Aorta (tissue), 5 donors: ENCODE measurements at regions not wholly inside any gene's neighbourhood (a gene's known extent, or its start where the extent isn't known, plus 50 kb on each side); places are given as distances from the start of the nearest gene placed in this dataset.

Source experiments
- ATAC-seq: fragments of 200-7000 bp; cut with Tn5 transposase; one replicate; pipeline ENCODE4 v1.9.1; 2022; ENCODE audit warnings: moderate library complexity; ENCODE audit not compliant: low FRiP score
- DNase-seq, 2 donors: peaks; one replicate each; pipeline ENCODE4 v3.0.0-alpha.2; 2020
- H3K27ac ChIP-seq, 2 donors: one replicate each; pipeline ENCODE4 v1.5.1; 2013; ENCODE audit warnings: low read length in 2 of 2, mild to moderate bottlenecking in 2 of 2, moderate library complexity in 2 of 2, control low read depth in 1 of 2, inconsistent platforms in 1 of 2, low read depth in 1 of 2
- H3K27me3 ChIP-seq, 2 donors: one replicate each; pipeline ENCODE4 v1.6.1; 2013; ENCODE audit warnings: control low read depth in 1 of 2, low read length in 1 of 2, mild to moderate bottlenecking in 1 of 2, moderate library complexity in 1 of 2; ENCODE audit not compliant: insufficient read depth in 2 of 2, control insufficient read depth in 1 of 2
- H3K36me3 ChIP-seq, 2 donors: one replicate each; pipeline ENCODE4 v1.6.1; 2013; ENCODE audit warnings: control low read depth in 1 of 2, low read length in 1 of 2, mild to moderate bottlenecking in 1 of 2; ENCODE audit not compliant: insufficient read depth in 2 of 2, control insufficient read depth in 1 of 2
- H3K4me1 ChIP-seq, 2 donors: one replicate each; pipeline ENCODE4 v1.6.1; 2013; ENCODE audit warnings: low read length in 2 of 2, control low read depth in 1 of 2, mild to moderate bottlenecking in 1 of 2, moderate library complexity in 1 of 2; ENCODE audit not compliant: insufficient read depth in 2 of 2, control insufficient read depth in 1 of 2
- H3K4me3 ChIP-seq, 2 donors: one replicate each; pipeline ENCODE4 v1.5.1; 2013; ENCODE audit warnings: low read length in 2 of 2, control low read depth in 1 of 2, mild to moderate bottlenecking in 1 of 2
- H3K9me3 ChIP-seq: one replicate; pipeline ENCODE4 v1.6.1; 2013; ENCODE audit warnings: mild to moderate bottlenecking, low read length; ENCODE audit not compliant: control insufficient read depth
- WGBS, 2 donors: extraction: QIAGEN DNeasy Blood & Tissue Kit; methylation state at CpG; one replicate each; pipeline ENCODE4 v1.1.7; 2013; 5-methylcytosine and 5-hydroxymethylcytosine counted together
- intact Hi-C, 2 donors: fragments of 100-400 bp; cut with DNase I; formaldehyde crosslinking; loops; one replicate each; pipeline versions ENCODE4 v1.14.2 to v1.15.0; 2022
- donor health status: healthy with polysubstance abuse.
- donor health status: Bipolar disorder and iron deficiency.
- donor health status: DM: no; HTN: no; CAD: no.
- donor health status: DM: no; HTN: no; CAD: no.
- donor health status: DM: yes; HTN: yes; CAD: no.

DNA sequence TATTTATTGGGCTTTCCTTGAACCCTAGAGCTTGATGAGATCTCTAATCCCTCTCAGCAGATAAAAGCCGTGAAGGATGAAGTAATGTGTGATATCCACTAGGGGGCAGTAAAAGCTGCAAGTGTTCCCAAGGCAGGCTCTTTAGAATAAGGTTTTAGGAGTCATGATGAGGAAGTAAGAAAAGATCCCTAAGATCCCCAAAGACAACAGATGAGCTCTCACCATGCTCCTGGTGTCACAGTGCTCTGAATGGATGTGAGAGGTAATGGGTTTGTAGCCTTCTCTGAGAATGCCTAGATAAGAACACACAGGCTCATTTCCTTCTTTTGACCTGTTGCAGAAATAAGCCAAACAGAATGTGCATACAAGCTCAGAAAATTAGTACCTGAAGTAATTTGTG lies 70.4 kb upstream of the ITPRID1 start:
- H3K4me3 ChIP-seq, result no peak overlapping the region
- no peak overlapping the region for H3K27ac ChIP-seq
- DNase-seq (no peak), ATAC-seq (peak; percentile 70)
- H3K36me3 ChIP-seq, result no peaks in the 10 kb centered on the region
- H3K9me3 ChIP-seq, result no peaks in the 10 kb centered on the region
- 0 to 4% methylated on average over 1 of the region's 1 CpG for WGBS, 2 donors
- H3K4me1 ChIP-seq, result no peaks in the 10 kb centered on the region
- H3K27me3 ChIP-seq, result no peaks in the 10 kb centered on the region
- intact Hi-C loops, result loop anchor here (2.0 to 10.0 kb wide), 3 partner anchors 189 to 291 kb away; no protein-coding TSS in a partner anchor

DNA sequence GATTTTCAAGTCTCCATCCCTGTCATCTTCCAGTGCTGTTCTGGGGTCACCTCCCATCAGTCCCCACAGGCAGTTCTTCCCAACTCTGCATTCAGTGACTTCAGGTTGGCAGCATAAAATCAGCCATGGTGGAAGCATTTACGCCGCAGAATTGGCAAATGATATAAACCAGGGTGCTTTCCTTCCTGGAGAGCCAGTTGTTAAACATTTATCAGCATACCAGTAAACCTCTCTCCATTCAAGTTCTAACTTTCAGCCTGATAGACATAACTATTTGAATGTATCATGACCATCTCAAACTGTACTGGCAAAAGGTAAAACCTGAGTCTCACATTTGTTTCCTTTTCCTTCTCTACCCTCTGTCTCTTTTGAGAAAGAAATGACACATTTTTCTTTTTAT lies 69.7 kb upstream of the ITPRID1 start:
- WGBS, 2 donors, result 36 to 43% methylated on average over 2 of the region's 2 CpGs
- Histone ChIP-seq H3K36me3 (no peaks in the 10 kb centered on the region), H3K4me1 (no peaks in the 10 kb centered on the region), H3K4me3 (no peak overlapping the region), H3K27me3 (no peaks in the 10 kb centered on the region), H3K9me3 (no peaks in the 10 kb centered on the region), H3K27ac (no peak overlapping the region)
- DNase-seq (no peak), ATAC-seq (no peak)
- intact Hi-C loops, result loop anchor here (5.0 to 10.0 kb wide), 2 partner anchors 188 to 291 kb away; no protein-coding TSS in a partner anchor

- no peaks in the 10 kb centered on the region for H3K27me3 ChIP-seq
- no peaks in the 10 kb centered on the region for H3K4me1 ChIP-seq
- no peaks in the 10 kb centered on the region for H3K9me3 ChIP-seq
- ATAC-seq (no peak), DNase-seq (no peak)
- H3K27ac ChIP-seq, result no peak overlapping the region
- intact Hi-C loops, result loop anchor here (10.0 kb wide), 1 partner anchor 289 kb away; no protein-coding TSS in a partner anchor
- no peaks in the 10 kb centered on the region for H3K36me3 ChIP-seq
- 50 to 51% methylated on average over 7 of the region's 7 CpGs for WGBS, 2 donors
- no peak overlapping the region for H3K4me3 ChIP-seq
These were observed 68.1 kb upstream of the ITPRID1 start for GRCh38 chr7:31445686-31446355.

DNA sequence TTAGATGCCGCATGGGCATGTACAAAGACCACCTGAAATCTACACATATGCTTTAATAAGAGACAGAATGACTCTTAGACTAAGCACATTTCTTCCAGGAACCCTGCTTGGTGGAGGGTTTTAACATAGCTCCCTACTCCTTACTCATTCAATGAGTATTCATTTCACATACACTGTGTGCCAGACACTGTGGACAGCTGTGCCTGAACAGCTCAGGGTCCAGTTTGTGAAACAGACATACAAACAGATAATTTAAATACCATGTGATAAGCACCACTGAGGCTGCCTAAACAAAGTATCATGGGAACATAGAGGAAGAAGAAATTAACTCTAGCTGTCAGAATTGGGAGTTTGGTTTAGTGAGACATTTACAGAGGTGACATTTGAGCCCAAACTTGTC lies 65.2 kb upstream of the ITPRID1 start:
- intact Hi-C loops, result loop anchor here (10.0 kb wide), 1 partner anchor 286 kb away; no protein-coding TSS in a partner anchor
- DNase-seq (no peak), ATAC-seq (no peak)
- Histone ChIP-seq H3K27ac (no peak overlapping the region), H3K9me3 (no peaks in the 10 kb centered on the region), H3K4me3 (no peak overlapping the region), H3K4me1 (no peaks in the 10 kb centered on the region), H3K36me3 (no peaks in the 10 kb centered on the region), H3K27me3 (no peaks in the 10 kb centered on the region)
- 95 to 96% methylated on average over 1 of the region's 1 CpG for WGBS, 2 donors

DNA sequence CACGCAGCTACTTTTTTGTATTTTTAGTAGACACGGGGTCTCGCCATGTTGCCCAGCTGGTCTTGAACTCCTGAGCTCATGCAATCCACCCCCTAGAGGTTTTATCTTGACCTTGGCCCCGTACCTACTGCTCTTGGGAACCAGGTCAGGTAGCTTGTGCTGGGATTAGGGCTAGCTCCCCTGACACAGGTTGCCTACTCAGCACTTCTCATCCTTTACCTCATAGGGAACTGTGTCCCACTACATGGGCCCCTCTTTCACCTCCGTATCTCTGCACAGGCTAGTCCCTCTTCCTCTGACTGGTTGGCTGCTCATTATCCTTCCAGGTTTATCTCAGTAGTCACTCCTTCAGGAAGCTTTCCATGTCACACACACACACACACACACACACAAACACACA lies 58.0 kb upstream of the ITPRID1 start:
- Histone ChIP-seq H3K27ac (no peak overlapping the region), H3K36me3 (no peaks in the 10 kb centered on the region), H3K4me3 (no peak overlapping the region), H3K9me3 (no peaks in the 10 kb centered on the region), H3K4me1 (no peaks in the 10 kb centered on the region), H3K27me3 (no peaks in the 10 kb centered on the region)
- ATAC-seq (no peak), DNase-seq (no peak)
- intact Hi-C loops, result no loop called here
- 91 to 95% methylated on average over 5 of the region's 5 CpGs for WGBS, 2 donors

- ATAC-seq (no peak), DNase-seq (no peak)
- Histone ChIP-seq H3K4me3 (no peak overlapping the region), H3K36me3 (no peaks in the 10 kb centered on the region), H3K9me3 (no peaks in the 10 kb centered on the region), H3K27me3 (no peaks in the 10 kb centered on the region), H3K4me1 (no peaks in the 10 kb centered on the region), H3K27ac (no peak overlapping the region)
- intact Hi-C loops, result no loop called here
- 69 to 73% methylated on average over 15 of the region's 15 CpGs for WGBS, 2 donors
These were observed 57.1 kb upstream of the ITPRID1 start for GRCh38 chr7:31456646-31457368.

GRCh38 chr7:31457551-31457950 lies 56.3 kb upstream of the ITPRID1 start:
- no peaks in the 10 kb centered on the region for H3K27me3 ChIP-seq
- no peak overlapping the region for H3K27ac ChIP-seq
- intact Hi-C loops, result no loop called here
- ATAC-seq (no peak), DNase-seq (no peak)
- no peaks in the 10 kb centered on the region for H3K36me3 ChIP-seq
- no peaks in the 10 kb centered on the region for H3K4me1 ChIP-seq
- H3K4me3 ChIP-seq, result no peak overlapping the region
- WGBS, 2 donors, result 71 to 75% methylated on average over 5 of the region's 5 CpGs
- no peaks in the 10 kb centered on the region for H3K9me3 ChIP-seq

GRCh38 chr7:31458203-31458602 lies 55.7 kb upstream of the ITPRID1 start:
- 83 to 89% methylated on average over 4 of the region's 4 CpGs for WGBS, 2 donors
- ATAC-seq, result no peak
- H3K9me3 ChIP-seq, result no peaks in the 10 kb centered on the region
- H3K4me1 ChIP-seq, result no peaks in the 10 kb centered on the region
- no peak overlapping the region for H3K4me3 ChIP-seq
- intact Hi-C loops, result no loop called here
- DNase-seq, result no peak
- no peaks in the 10 kb centered on the region for H3K36me3 ChIP-seq
- no peak overlapping the region for H3K27ac ChIP-seq
- H3K27me3 ChIP-seq, result no peaks in the 10 kb centered on the region

GRCh38 chr7:31462636-31463035 lies 51.3 kb upstream of the ITPRID1 start:
- intact Hi-C loops, result no loop called here
- Histone ChIP-seq H3K27ac (no peak overlapping the region), H3K4me3 (no peak overlapping the region), H3K4me1 (no peaks in the 10 kb centered on the region), H3K36me3 (no peaks in the 10 kb centered on the region), H3K9me3 (no peaks in the 10 kb centered on the region), H3K27me3 (no peaks in the 10 kb centered on the region)
- DNase-seq (no peak), ATAC-seq (no peak)
- 74 to 87% methylated on average over 3 of the region's 3 CpGs for WGBS, 2 donors
